Coronary artery (tissue), 2 donors: ENCODE measurements at regions not wholly inside any gene's neighbourhood (a gene's known extent, or its start where the extent isn't known, plus 50 kb on each side); places are given as distances from the start of the nearest gene placed in this dataset.

Experiments used
- DNase-seq: peaks from one replicate; pipeline ENCODE4 v3.0.0-alpha.2; 2017; ENCODE audit warnings: low spot score
- H3K27ac ChIP-seq, 2 donors: fragments of 200-600 bp; sonication (generic); one replicate each; pipeline ENCODE4 v1.5.1; 2016 to 2019
- H3K4me3 ChIP-seq: fragments of 200-600 bp; sonication (generic); 2 replicates; pipeline ENCODE4 v1.5.1; 2016; ENCODE audit warnings: mild to moderate bottlenecking, moderate library complexity
- CTCF ChIP-seq: fragments of 200-600 bp; sonication (generic); IDR thresholded peaks from one replicate; pipeline ENCODE4 v1.5.1; 2019; ENCODE audit warnings: antibody characterized with exemption

- DNase-seq: peak; percentile 61
- H3K27ac ChIP-seq: no peak overlapping the region
- TF ChIP-seq CTCF: no peak
- no peak overlapping the region for H3K4me3 ChIP-seq
These were observed 55.8 kb upstream of the TAGAP start for GRCh38 chr6:159100395-159101182.

- H3K4me3 ChIP-seq: no peak overlapping the region
- no peak for TF ChIP-seq CTCF
- no peak overlapping the region for H3K27ac ChIP-seq
- DNase-seq: peak; percentile 31
These were observed 55.2 kb upstream of the TAGAP start for GRCh38 chr6:159099961-159100360.

- peak; percentile 29 for DNase-seq
- TF ChIP-seq CTCF: no peak
- Histone ChIP-seq H3K27ac (no peak overlapping the region), H3K4me3 (no peak overlapping the region)
These were observed 54.5 kb upstream of the TAGAP start for GRCh38 chr6:159099276-159099675.

- no peak for TF ChIP-seq CTCF
- DNase-seq: peak; percentile 65
- Histone ChIP-seq H3K4me3 (no peak overlapping the region), H3K27ac (no peak overlapping the region)
These were observed 53.9 kb upstream of the TAGAP start for GRCh38 chr6:159098636-159099106.

- H3K27ac ChIP-seq: no peak overlapping the region
- H3K4me3 ChIP-seq: no peak overlapping the region
- TF ChIP-seq CTCF: no peak
- peak; percentile 9 for DNase-seq
These were observed 52.5 kb upstream of the TAGAP start for GRCh38 chr6:159097256-159097655.

GRCh38 chr6:159095616-159096015, 50.8 kb upstream of the TAGAP start:
- Histone ChIP-seq H3K27ac (no peak overlapping the region), H3K4me3 (no peak overlapping the region)
- no peak for DNase-seq
- TF ChIP-seq CTCF: no peak
